GM18858 (cell line): ENCODE measurements at regions not wholly inside any gene's neighbourhood (a gene's known extent, or its start where the extent isn't known, plus 50 kb on each side); places are given as distances from the start of the nearest gene placed in this dataset.

ENCODE experiments used
- ATAC-seq: cut with Tn5 transposase; IDR thresholded peaks from one replicate; pipeline ENCODE4 v1.9.1; 2021; ENCODE audit not compliant: unreplicated experiment

GRCh38 chr20:22408521-22409402, 175.6 kb downstream of the FOXA2 start:
- no peak for ATAC-seq

- no peak for ATAC-seq
Observed at GRCh38 chr20:22407237-22408193, 176.9 kb downstream of the FOXA2 start.

GRCh38 chr20:22404419-22405170, 179.8 kb downstream of the FOXA2 start:
- no peak for ATAC-seq

- no peak for ATAC-seq
Observed at GRCh38 chr20:22403632-22404361, 180.6 kb downstream of the FOXA2 start.

- ATAC-seq, result no peak
Observed at GRCh38 chr20:22403022-22403631, 181.2 kb downstream of the FOXA2 start.

- no peak for ATAC-seq
Observed at GRCh38 chr20:22402550-22402949, 181.8 kb downstream of the FOXA2 start.

- ATAC-seq, result no peak
Observed at GRCh38 chr20:22400440-22400839, 183.9 kb downstream of the FOXA2 start.

GRCh38 chr20:22394583-22394982, 189.8 kb downstream of the FOXA2 start:
- no peak for ATAC-seq

GRCh38 chr20:22390543-22390903, 193.8 kb downstream of the FOXA2 start:
- no peak for ATAC-seq

GRCh38 chr20:22389836-22390542, 194.4 kb downstream of the FOXA2 start:
- ATAC-seq, result no peak

- no peak for ATAC-seq
Observed at GRCh38 chr20:22387452-22387851, 196.9 kb downstream of the FOXA2 start.

- ATAC-seq, result no peak
Observed at GRCh38 chr20:22386306-22386623, 198.1 kb downstream of the FOXA2 start.

- ATAC-seq, result no peak
Observed at GRCh38 chr20:22385602-22386305, 198.6 kb downstream of the FOXA2 start.

- no peak for ATAC-seq
Observed at GRCh38 chr20:22384978-22385377, 199.4 kb downstream of the FOXA2 start.

- ATAC-seq, result no peak
Observed at GRCh38 chr20:22383156-22383555, 201.2 kb downstream of the FOXA2 start.

GRCh38 chr20:22382742-22383141, 201.6 kb downstream of the FOXA2 start:
- no peak for ATAC-seq

GRCh38 chr20:22381812-22382416, 202.5 kb downstream of the FOXA2 start:
- ATAC-seq, result no peak

GRCh38 chr20:22379472-22379871, 204.9 kb downstream of the FOXA2 start:
- no peak for ATAC-seq
